Stimulated activated CD8-positive, alpha-beta memory T cell treated with anti-CD3 and anti-CD28 coated beads, Interleukin-15, amount 100 ng/mL, for 1 hour (primary cell): ENCODE measurements at regions not wholly inside any gene's neighbourhood (a gene's known extent, or its start where the extent isn't known, plus 50 kb on each side); places are given as distances from the start of the nearest gene placed in this dataset.

Source experiments
- DNase-seq: peaks from one replicate; pipeline ENCODE4 v3.0.0-alpha.2; 2020; ENCODE audit warnings: low read depth

DNA sequence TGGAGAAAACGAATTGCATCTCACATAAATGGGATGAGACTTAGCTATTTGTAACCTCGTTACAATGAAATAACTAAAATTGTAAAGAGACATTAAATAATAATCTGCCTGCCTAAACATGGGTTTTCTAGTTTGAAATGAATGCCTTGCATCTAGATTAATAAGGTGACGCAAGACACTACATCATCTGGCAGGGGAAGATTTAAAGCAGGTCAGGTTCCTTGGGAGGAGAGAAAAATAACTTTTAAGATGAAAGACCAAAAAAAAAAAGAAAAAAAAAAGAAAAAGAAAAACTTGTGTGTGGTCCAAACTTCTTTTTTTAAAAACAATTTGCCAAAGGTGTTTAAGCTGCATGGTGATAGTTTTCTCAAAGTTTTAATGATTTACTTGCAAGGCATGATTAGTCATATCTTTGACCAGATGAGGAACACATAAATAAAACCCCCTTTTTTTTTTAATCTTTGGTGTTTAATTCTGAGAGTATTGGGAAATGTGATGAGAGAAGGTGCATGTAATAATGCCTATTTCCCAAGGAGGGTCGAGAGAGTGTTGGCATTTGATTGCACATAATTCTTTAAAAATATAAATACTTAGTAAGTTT, 122.9 kb upstream of the ADAMTSL1 start:
- no peak for DNase-seq

DNA sequence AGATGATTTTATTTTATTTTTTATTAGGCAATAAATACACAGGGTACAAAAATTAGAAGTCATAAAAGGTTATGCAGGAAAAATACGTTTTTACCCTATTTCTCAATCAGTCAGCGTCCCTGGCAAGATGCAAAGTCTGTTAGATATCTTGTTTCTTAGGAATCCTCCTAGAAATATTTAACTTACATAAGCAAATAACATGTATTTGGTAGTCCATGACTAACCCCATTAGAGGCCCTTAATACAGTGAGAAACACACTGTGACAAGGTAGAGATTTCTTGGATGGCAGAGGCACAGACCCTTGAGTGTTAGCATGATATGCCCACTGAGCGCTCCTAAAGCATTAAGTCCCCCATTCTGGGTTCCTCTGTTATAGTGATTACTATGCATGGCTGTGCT, 121.2 kb upstream of the ADAMTSL1 start:
- DNase-seq = no peak

DNA sequence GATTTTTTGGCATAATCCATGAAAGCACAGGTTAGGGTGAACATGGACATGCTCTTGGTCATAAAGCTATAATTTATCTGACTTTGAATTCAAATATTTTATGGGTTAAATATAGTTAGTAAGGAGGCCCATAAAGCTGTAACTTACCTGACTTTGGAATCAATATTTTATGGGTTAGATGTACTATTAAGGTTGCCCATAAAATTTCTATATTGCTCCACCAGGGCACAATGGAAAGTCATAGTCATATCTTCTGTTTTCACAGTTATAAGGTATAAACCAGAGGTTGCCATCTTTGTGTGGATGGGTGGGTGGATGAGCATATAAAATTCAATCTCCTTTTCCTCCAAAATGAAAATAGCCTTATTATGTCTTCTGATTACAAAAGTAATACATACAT, 120.5 kb upstream of the ADAMTSL1 start:
- DNase-seq = no peak

DNA sequence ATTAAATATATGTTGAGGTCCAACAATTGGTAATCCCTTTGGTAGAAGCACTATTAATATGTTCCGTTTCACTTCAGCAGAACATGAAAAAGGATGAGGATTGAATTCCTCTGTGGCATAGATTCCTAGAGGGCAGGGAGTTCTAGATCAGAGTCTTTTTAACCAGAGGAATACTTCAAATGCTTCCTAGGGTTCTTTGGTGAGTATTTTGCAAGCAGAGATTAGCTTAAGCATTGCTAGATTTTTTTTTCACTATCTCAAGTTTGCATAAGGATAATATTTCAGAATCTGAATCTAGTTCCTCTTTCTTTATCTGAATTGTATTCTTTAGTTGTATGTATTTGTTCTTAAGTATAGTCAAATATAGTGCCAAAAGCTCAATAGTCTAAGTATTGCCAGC, 116.6 kb upstream of the ADAMTSL1 start:
- DNase-seq = no peak

DNA sequence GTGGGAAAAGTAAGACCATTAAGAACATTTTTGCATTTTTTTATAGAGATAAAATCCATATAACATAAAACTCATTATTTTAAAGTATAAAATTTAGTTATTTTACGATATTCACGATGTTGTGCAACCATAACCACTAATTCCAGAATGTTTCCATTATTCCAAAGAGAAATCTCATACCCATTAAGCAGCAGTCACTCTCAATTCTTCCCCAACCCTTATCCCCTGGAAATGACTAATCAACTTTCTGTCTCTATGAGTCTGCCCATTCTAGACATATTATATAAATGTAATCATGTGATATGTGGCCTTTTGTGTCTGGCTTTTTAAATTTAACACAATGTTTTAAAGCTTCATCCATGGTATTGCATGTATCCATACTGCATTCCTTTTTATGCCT, 115.6 kb upstream of the ADAMTSL1 start:
- DNase-seq = no peak

DNA sequence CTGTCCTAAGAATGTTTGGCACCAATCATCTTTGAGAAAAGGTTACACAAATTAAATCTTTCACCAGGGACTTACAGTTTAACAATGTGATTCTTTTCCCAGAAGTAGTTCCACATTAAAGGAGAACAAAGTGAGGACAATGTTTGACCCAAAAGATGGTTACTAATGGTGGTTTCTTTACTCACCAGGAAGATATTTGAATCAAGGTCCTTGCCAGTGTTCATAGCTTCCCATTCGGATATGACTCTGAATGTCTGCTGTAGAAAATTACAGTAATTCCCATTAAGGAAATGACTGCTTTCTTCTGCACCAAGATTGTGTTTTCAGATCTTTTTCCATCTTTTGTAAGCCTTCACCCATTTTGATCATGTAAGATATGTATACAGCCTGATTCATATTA, 114.6 kb upstream of the ADAMTSL1 start:
- DNase-seq = no peak

DNA sequence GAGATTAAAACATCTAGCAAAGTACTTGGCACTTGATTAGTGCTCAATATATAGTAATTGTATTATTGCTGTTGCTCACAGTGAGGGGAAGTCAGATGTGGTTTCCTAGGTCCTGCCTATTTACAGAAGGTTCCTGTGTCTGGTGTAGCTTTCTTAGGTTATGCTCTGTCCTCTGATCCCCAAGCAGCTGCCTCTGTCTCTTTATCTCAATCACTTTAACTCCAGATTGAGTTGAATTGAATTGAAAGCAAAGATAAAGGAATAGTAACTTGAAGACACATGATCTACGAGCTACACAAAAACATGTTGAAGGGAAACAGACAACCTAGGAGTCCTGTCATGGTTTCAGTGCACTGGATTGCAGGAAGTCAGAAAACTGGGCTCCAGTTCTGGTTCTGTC, 113.9 kb upstream of the ADAMTSL1 start:
- DNase-seq = no peak

DNA sequence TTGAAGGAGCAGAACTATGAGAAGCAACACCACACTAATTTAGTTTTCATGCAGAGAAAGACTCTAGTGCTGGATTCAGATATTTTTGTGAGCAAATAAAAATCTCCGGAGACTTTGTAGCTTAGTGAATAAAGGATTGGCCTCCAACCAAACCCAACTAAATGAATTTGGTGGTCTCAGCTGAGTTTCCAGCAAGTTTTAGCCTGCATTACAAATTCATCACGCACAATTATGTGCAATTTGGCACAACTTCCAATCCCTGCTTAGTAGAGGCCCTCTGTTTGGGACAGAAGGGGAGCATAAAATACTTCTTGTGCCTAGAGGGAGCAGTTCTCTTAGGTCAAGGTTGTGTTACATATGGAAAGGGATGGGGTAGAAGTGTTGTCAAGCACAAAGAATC, 112.3 kb upstream of the ADAMTSL1 start:
- no peak for DNase-seq

DNA sequence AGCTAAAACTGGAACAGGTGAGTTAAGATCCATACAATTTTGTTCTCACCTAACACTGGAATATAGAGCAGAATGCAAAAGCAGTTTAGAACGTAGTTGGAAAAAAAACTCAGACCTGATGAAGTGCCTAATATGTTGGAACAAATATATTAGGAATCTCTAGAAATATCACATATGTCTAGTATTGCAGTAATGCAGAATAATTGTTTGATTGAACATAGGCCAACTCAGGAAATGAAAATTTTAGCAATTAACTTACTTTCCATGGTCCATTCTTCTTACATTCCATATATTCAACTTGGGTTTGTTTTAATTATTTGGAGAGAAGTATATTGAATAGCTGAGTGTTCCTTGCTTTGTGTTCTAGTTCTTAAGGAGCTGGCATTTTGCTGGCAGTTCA, 111.8 kb upstream of the ADAMTSL1 start:
- DNase-seq = no peak

DNA sequence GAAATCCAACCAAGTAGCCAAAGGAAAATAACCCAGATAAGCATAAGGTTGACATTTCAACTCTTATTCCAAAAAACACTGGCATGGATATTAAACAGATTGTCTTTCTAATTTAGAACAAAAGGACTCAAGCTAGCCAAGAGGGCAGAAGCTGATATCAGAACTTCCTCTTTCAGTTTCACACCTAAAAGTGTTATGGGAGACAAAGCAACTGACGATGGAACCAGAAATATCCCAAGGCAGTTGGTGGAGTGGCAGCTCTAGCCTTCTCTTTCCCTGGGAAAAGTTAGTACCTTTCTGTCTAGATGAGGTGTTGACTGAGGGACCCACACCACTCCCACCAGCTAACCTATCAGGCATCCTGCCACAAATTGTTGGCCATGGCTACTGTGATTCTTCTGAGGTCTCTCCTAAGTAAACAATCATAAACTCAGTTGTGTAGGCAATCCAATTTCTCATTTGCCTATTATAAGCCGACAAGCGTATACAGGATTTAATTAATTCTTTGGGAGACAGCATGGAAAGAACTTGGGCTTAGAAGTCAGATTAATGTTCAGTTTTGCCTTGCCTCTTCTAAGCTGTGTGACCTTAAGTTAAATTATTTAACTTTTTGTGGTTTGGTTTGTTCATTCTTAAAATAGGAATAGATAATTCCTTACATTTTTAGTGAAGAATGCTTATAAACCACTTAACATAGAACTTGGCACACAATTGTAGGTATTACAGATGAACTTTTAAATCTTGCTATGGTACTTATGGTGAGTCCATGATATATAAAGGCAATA, 110.9 kb upstream of the ADAMTSL1 start:
- no peak for DNase-seq

DNA sequence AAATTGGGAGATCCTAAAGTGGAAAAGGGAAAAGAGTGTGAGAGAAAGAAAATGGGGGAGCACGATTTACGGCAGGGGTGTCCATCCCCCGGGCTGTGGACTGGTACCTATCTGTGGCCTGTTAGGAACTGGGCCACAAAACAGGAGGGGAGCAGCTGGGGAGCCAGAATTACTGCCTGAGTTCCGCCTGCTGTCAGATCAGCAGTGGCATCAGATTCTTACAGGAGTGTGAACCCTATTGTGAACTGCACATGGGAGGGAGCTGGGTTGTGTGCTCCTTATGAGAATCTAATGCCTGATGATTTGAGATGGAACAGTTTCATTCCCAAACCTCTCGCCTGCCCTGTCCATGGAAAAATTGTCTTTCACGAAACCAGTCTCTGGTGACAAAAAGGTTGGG, 108.3 kb upstream of the ADAMTSL1 start:
- DNase-seq = no peak

DNA sequence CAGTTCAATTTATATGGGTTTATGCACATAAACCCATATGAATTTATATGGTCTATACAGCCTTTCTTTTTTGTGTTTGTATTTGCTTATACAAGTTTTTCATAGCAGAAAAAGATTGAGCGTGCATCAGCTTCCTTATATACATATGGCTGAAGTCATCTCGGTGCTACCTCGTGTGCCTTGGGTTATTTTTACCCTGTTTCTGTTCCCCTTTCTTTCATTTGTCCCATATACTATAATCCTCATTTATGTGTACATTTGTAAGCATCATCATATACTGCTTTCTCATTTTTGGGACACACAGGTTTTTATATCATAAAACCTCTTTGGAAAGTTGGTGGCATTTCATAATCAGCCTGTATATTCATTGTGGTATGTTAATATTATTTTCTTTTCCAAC, 107.8 kb upstream of the ADAMTSL1 start:
- no peak for DNase-seq

DNA sequence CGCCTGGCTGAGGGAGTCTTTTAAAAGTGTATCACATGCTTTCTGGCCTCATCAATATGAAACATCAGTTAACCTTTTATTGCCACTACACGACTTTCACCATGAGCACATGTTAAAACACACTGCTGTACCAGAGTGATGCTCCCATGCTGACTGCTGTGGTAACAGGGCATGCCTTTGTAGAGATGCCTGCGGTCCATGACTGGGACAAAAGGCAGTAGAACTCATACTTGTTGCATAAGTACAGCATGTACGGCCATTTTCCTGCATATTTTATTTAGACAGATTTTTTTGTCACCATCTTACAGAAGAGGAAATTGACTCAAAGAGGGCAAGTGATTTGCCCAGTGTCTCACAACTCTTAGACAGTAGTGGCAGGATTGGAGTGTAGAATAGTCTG, 105.7 kb upstream of the ADAMTSL1 start:
- no peak for DNase-seq

DNA sequence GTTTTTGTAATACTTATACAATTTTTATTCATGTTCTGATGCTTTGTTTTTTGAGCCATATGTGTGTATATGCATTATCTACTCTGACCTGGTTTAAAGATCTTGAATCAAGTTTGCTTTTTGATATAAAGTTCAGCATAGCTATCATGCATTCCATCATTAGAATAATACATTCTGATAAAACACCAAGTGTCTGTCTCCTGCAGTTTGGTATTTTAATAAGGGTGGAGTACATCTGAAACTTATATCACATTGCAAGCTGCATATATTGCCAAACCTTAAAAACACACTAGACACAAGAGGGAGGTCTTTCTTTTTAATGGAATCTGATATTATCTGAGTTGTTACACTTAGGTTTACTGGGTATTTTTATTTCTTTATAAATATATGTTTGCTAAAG, 102.8 kb upstream of the ADAMTSL1 start:
- no peak for DNase-seq

DNA sequence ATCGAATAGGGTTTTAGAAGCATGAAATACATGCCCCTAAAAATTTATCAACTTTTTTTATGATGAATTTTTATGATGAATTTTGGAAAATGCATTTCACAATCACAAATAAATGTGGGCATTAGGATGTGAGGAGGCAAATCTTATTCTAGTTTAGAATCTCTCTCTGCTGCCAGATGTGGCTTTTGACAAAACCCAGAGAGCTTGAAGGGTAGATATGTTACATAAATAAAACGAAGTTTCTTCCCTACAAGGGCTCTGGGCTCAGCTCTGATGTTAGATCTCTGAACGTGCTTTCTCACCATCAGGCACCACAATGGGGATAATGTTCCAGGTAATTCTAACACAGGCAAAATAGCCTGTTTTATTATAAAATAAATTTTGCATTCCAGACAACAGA, 102.3 kb upstream of the ADAMTSL1 start:
- DNase-seq = no peak

DNA sequence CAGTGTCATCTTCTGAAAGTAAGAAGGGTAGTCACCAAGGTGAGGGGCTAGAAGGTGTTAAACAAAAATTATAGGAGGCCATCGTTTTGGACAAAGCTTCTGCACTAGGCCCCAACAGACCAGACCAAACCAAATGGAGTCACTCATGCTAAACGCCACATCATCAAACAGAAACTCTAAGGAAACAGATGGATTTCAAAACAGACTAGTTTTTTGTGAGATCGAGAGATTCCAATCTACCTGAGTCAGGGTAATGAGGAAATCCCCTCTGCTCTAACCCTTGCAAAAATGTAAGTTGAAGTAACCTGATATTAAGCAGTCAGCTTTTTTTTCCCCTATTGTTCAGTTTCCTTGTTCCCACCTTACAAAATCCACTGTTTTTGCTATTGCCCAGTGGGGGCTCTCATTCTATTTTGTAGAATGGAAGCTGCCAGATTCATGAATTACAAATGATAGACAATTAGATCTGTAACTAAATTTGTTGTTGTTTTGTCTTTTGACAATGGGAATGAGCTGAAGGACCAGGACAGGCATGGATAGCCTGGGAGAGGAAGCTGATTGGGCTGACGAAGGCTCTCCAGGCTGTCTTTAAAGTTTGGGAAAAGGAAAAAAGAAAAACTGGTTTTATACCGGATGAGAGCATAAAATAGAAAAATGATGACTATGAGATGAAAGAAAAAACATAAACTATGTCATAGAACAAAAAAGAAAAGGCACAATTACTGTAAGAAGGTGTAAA, 94.7 kb upstream of the ADAMTSL1 start:
- no peak for DNase-seq

DNA sequence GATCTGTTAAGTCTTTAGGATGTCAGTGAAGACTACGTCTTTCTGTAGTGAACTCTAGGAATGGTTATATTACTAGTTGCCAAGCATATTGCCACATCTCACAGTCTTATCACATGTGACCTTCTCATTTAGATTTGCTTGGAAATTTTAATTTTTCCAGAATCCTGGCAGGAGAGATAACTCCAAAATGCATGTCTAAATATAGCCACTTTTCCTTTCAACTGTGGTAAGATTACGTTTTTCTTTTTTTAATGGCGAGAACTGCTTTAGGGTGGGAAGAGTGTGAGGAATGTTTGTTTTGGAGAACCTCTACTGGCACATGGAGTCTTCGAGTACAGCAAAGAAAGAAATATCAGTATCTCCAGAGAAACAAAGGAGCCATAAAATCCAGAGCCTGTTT, 91.7 kb upstream of the ADAMTSL1 start:
- DNase-seq = no peak

DNA sequence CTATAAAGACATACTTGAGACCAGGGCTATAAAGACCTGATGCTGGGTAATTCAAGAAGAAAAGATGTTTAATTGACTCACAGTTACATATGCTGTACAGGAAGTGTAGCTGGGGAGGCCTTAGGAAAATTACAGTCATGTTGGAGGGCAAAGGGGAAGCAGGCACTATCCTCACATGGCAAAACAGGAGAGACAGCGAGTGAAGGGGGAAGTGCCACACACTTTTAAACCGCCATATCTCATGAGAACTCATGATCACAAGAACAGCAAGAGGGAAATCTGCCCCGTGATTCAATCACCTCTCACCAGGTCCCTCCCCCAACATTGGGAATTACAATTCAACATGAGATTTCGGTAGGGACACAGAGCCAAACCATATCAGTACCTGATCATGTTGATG, 89.9 kb upstream of the ADAMTSL1 start:
- DNase-seq = no peak

DNA sequence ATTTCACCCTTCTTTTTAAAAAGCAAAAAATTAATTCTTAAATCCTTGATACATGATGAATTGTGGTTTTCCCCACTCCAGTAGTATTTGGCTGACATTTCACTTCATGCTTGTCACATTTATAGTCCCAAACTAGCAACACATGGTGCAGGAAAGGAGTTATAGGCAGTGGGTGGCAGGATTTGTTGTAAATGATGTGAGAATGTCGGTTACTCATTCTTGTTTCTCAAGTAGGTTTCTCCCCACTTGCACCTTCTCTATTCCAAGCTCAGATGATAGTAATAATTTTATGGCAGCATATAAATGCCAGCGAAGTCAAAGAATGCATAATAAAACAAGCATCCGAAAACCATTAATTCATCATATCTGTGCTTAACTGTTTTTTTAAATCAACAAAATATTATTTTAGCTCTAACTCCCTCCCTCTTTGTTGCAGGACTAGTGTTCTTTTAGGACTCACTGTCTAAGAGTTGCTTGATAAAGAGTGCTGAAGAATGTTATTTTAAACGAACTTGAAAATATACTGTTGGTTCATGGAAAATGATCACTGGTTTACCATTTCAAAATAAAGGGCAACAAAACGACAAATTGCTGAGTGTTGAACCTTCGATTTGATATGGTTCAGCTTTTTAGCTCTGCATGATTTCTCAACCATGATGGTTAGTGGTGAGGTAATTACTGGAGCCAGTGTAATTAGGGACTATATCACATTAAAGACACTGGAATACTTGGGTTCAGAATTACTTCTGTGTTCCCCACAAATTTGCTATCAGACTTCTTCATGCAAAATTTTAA, 88.1 kb upstream of the ADAMTSL1 start:
- DNase-seq = no peak

DNA sequence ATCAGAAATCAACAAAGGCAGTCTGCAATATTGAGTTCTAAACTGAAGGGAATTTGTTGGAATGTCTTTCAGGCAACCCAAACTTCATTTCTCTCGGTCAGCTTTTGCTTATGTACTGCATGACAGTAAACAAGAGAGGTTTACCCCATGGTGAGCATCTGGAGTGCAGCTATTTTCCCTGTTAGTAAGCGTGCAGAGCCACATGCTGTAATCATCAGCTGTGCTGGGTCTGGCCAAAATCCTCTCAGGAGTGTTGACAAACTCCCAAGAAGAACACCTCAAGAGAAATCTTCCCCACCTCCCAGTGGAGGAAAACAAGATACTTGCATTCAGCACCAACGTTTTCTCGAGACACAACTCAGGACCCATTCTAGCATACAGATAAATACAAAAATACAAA, 83.6 kb upstream of the ADAMTSL1 start:
- DNase-seq = no peak

DNA sequence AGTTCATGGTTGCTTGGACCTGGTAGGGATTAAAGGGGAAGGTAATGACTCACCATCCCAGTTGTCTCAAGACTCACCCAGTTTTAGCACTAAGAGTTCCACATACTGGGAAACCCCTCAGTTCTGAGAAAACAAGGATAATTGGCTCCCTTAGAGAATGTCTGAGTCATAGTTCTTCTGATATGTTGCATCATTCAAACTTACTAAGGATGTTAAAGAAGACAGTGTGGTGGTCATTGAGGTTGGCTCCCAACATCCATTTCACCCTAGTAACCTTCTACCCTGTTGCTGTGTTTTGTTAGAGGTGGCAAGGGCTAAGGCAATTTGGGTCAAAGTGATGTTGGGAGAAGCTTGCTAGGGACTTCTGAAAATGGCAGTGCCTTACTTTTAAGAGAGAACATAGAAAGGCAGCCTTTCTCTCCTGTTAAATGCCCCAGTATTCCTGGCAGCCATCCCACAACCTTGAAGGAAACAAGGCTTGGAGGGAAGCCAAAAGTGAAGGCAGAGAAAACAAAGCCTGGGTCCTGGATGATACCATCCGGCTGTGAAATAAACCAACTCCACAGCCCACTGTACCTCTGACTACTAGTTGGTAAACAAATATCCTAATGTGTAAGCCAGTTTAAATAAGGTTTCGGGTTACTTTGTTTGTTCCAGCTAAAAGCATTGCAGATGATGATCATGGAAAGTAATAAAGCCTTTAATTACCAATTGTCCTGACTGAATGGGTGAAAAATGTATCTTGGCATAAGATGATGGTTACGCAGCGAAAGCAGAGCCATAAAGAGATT, 80.4 kb upstream of the ADAMTSL1 start:
- no peak for DNase-seq

DNA sequence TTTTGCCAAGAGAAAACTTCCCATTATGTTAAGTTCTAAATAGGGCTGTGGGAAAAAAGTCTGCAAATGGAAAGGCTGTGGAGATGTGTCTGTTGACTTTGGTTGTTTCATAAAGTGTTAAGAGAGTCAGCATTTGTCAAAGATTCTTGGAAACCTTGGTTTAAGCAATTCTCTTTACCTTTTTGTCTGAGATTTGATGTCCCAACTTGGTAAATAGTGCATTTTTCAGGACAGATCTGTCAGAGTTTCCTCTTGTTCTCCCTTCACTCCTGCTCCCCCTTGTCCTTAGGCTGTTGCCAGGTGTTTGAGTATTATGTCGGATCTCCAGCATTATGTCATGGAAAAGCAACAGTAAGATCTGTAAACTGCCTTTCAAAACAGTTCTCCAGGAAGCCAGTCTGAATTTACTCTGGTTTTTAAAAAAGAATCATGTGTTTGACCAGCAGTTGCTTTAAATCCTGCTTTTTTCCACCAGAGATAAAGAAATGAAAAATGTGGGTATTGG, 79.1 kb upstream of the ADAMTSL1 start:
- no peak for DNase-seq
